ENCODE measurements at regions not wholly inside any gene's neighbourhood (a gene's known extent, or its start where the extent isn't known, plus 50 kb on each side); places are given as distances from the start of the nearest gene placed in this dataset.

DNA sequence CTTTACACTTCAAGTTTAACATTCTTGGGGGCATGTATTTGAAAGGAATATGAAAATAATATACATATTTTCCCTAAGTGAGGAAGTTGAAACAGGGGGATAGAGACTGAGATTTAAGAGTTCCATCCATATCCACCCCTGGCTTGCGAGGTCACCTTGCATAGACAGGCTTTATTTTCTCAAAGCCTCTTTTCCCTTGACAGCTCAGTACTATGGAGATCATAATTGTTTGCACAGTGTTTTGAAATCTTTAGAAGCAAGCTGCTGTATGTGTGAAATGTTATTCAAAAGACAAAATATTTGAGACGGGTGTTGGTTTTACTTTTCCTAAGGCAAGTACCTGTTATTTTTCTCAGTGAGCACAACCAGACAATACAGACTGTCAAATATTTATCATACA is 163.1 kb downstream of the LRRC70 start:
- Histone ChIP-seq H3K36me3 (replicated peaks in 1 of 2; ENCODE audit: insufficient read depth in 1 of 2, low read depth in 2 of 2) (no peaks in the 10 kb centered on the region), H3K9me3 (no peaks in the 10 kb centered on the region), H3K4me3 (no peak overlapping the region), H3K27me3 (no peaks in the 10 kb centered on the region), H3K27ac (no peak overlapping the region), H3K4me1 (no peaks in the 10 kb centered on the region)
- no peak for ATAC-seq
- TF ChIP-seq POLR2A (IDR thresholded peaks at IDR 0.05) = no peak
- TF ChIP-seq, protein P1, sequence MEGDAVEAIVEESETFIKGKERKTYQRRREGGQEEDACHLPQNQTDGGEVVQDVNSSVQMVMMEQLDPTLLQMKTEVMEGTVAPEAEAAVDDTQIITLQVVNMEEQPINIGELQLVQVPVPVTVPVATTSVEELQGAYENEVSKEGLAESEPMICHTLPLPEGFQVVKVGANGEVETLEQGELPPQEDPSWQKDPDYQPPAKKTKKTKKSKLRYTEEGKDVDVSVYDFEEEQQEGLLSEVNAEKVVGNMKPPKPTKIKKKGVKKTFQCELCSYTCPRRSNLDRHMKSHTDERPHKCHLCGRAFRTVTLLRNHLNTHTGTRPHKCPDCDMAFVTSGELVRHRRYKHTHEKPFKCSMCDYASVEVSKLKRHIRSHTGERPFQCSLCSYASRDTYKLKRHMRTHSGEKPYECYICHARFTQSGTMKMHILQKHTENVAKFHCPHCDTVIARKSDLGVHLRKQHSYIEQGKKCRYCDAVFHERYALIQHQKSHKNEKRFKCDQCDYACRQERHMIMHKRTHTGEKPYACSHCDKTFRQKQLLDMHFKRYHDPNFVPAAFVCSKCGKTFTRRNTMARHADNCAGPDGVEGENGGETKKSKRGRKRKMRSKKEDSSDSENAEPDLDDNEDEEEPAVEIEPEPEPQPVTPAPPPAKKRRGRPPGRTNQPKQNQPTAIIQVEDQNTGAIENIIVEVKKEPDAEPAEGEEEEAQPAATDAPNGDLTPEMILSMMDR (IDR thresholded peaks at IDR 0.05) = no peak
- 51 to 64% methylated on average over 2 of the region's 2 CpGs for WGBS, 2 donors
- intact Hi-C loops (cut with DNase I) = no loop called here
- no peak for DNase-seq

DNA sequence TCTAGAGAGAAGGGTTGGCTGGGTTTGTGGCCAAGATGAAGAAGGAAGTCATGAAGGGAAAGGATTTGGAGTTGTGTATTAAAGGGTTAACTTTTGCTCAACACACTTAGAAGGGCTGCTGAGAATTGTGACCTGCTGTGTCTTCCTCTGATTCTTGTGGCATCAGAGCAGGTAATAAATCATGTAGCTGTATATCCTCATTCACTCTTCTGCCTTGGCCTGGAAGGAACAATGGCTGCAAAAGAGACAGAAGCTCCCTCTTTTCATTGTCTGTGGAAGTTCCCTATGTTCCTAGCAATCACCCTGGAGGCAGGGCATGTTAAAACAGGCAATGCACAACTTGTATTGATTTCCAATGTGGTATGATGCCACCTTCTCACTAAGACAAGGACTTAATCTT is 159.1 kb downstream of the LRRC70 start:
- H3K9me3 ChIP-seq = no peaks in the 10 kb centered on the region
- H3K27ac ChIP-seq = no peak overlapping the region
- no peaks in the 10 kb centered on the region for H3K36me3 ChIP-seq (replicated peaks in 1 of 2; ENCODE audit: insufficient read depth in 1 of 2, low read depth in 2 of 2)
- H3K4me3 ChIP-seq = no peak overlapping the region
- intact Hi-C loops (cut with DNase I) = no loop called here
- no peaks in the 10 kb centered on the region for H3K4me1 ChIP-seq
- no peak for DNase-seq
- no peak for ATAC-seq
- H3K27me3 ChIP-seq = no peaks in the 10 kb centered on the region
- TF ChIP-seq, protein P1 (IDR thresholded peaks at IDR 0.05) = no peak
- TF ChIP-seq POLR2A (IDR thresholded peaks at IDR 0.05) = no peak

DNA sequence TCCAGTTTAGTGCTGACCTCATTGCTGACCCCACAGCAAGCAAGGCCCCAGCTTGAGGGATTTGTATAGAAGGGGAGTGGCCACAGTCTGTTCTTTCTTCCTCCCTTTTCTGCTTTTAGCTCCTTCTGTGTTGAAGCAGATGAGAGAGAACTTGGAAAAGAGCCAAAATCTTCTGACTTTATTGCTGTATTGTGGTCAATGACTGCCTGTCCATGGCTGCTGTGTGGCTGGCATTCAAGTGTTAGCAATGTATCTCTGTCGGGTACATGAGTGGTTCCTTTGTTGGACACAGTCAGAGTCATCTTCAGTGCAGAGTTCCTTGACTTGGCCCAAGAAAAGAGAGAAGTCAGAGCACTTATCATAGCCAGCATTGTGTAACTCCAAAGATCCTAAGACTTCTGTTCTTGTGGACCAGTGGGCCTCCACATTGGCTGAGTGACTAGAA is 154.1 kb downstream of the LRRC70 start:
- DNase-seq = peak in 1 of 4 donors; percentile 34
- Histone ChIP-seq H3K4me1 (no peaks in the 10 kb centered on the region), H3K36me3 (replicated peaks in 1 of 2; ENCODE audit: insufficient read depth in 1 of 2, low read depth in 2 of 2) (no peaks in the 10 kb centered on the region), H3K9me3 (no peaks in the 10 kb centered on the region), H3K4me3 (no peak overlapping the region), H3K27me3 (no peaks in the 10 kb centered on the region), H3K27ac (no peak overlapping the region)
- TF ChIP-seq, protein P1 (IDR thresholded peaks at IDR 0.05) = no peak
- TF ChIP-seq POLR2A (IDR thresholded peaks at IDR 0.05) = no peak
- no peak for ATAC-seq
- intact Hi-C loops (cut with DNase I) = no loop called here
- WGBS, 2 donors = 44 to 46% methylated on average over 1 of the region's 1 CpG

DNA sequence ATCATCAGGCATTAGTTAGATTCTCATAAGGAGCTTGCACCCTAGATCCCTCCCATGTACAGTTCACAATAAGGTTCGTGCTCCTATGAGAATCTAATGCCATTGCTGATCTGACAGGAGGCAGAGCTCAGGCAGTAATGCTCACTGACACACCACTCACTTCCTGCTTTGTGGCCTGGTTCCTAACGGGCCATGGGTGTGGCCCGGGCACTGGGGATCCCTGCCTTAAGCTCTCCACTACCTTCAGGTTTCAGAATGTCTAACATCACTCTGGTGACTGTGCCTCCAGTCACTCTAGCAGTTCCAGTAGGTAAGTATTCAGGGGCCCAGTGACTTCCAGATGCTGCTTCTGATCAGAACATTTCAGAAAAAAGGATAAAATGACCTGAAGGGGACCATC is 152.4 kb downstream of the LRRC70 start:
- no peaks in the 10 kb centered on the region for H3K36me3 ChIP-seq (replicated peaks in 1 of 2; ENCODE audit: insufficient read depth in 1 of 2, low read depth in 2 of 2)
- WGBS, 2 donors = 42 to 53% methylated on average over 3 of the region's 3 CpGs
- TF ChIP-seq, protein P1 (IDR thresholded peaks at IDR 0.05) = no peak
- TF ChIP-seq POLR2A (IDR thresholded peaks at IDR 0.05) = no peak
- H3K9me3 ChIP-seq = no peaks in the 10 kb centered on the region
- DNase-seq = no peak
- H3K4me1 ChIP-seq = no peaks in the 10 kb centered on the region
- H3K27ac ChIP-seq = no peak overlapping the region
- H3K4me3 ChIP-seq = no peak overlapping the region
- H3K27me3 ChIP-seq = no peaks in the 10 kb centered on the region
- intact Hi-C loops (cut with DNase I) = no loop called here
- no peak for ATAC-seq

DNA sequence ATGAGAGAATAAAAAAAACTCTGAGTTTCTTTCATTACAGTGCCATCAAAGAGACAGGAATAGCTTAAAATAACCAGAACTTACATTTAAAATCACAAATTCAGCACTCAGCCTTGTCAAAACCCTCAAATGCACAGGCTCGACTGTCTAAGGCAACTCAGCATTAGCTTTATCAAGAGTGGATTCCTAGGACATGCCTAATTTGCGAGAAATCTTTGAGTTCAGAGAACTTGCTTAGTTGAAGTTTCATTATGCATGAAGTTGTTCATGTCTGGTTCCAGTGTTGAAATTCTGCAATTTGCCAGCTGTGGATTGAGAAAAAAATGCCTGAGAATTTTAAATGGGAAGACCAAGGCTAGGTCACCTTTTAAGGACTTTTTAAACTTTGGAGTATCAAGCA is 151.1 kb downstream of the LRRC70 start:
- H3K4me1 ChIP-seq = no peaks in the 10 kb centered on the region
- 61 to 70% methylated on average over 2 of the region's 2 CpGs for WGBS, 2 donors
- H3K9me3 ChIP-seq = no peaks in the 10 kb centered on the region
- H3K4me3 ChIP-seq = no peak overlapping the region
- DNase-seq = no peak
- H3K27me3 ChIP-seq = no peaks in the 10 kb centered on the region
- ATAC-seq = no peak
- TF ChIP-seq, protein P1 (IDR thresholded peaks at IDR 0.05) = no peak
- no peak for TF ChIP-seq POLR2A (IDR thresholded peaks at IDR 0.05)
- intact Hi-C loops (cut with DNase I) = no loop called here
- H3K27ac ChIP-seq = no peak overlapping the region
- no peaks in the 10 kb centered on the region for H3K36me3 ChIP-seq (replicated peaks in 1 of 2; ENCODE audit: insufficient read depth in 1 of 2, low read depth in 2 of 2)
